Body of pancreas (tissue), 4 donors: ENCODE measurements at regions not wholly inside any gene's neighbourhood (a gene's known extent, or its start where the extent isn't known, plus 50 kb on each side); places are given as distances from the start of the nearest gene placed in this dataset.
A peak's percentile ranks its signal among the peaks of the same experiment; 100 is the strongest.

Experiments used
- ATAC-seq: fragments of 150-250 bp; one replicate; pipeline ENCODE4 v1.9.1; 2016
- DNase-seq, 4 donors: peaks; one replicate each; pipeline ENCODE4 v3.0.0-alpha.2; 2019
- H3K27ac ChIP-seq, 4 donors: fragments of 200-600 bp; sonication (generic); 1 replicate in 3 of 4; 2 replicates in 1 of 4; pipeline versions ENCODE4 v1.5.1 to v1.6.1; 2016 to 2019; ENCODE audit warnings: mild to moderate bottlenecking in 1 of 4, mixed read lengths in 1 of 4, moderate library complexity in 1 of 4
- H3K27me3 ChIP-seq, 2 donors: fragments of 200-600 bp; sonication (generic); one replicate each; pipeline ENCODE4 v1.6.0; 2016; ENCODE audit warnings: mild to moderate bottlenecking in 1 of 2
- H3K36me3 ChIP-seq, 2 donors: fragments of 200-600 bp; sonication (generic); replicated peaks in 1 of 2; 2 replicates each; pipeline ENCODE4 v1.5.1; 2016; ENCODE audit warnings: low read depth in 2 of 2; ENCODE audit not compliant: insufficient read depth in 1 of 2
- H3K4me1 ChIP-seq: fragments of 200-600 bp; sonication (generic); one replicate; pipeline ENCODE4 v1.6.0; 2016
- H3K4me3 ChIP-seq, 2 donors: fragments of 200-600 bp; sonication (generic); 1 replicate in 1 of 2; 2 replicates in 1 of 2; pipeline ENCODE4 v1.5.1; 2016 to 2019
- H3K9me3 ChIP-seq, 3 donors: fragments of 200-600 bp; sonication (generic); 1 replicate in 2 of 3; 2 replicates in 1 of 3; pipeline ENCODE4 v1.5.1; 2016
- POLR2A ChIP-seq, 3 donors: fragments of 450-650 bp; IDR thresholded peaks; one replicate each; pipeline ENCODE4 v1.6.1; 2016; ENCODE audit warnings: antibody characterized with exemption in 3 of 3, mild to moderate bottlenecking in 2 of 3
- WGBS, 2 donors: methylation state at CpG; one replicate each; pipeline ENCODE4 v1.1.5; 2017; 5-methylcytosine and 5-hydroxymethylcytosine counted together
- intact Hi-C: fragments of 100-400 bp; cut with DNase I; formaldehyde crosslinking; loops from one replicate; pipeline ENCODE4 v1.15.1; 2023
- TF ChIP-seq, protein P1 (sequence below), 7 experiments: fragments of 450-650 bp in 4 of 7; fragments of 200-600 bp in 3 of 7; sonication (generic) in 3 of 7; IDR thresholded peaks; one replicate each; pipeline ENCODE4 v1.5.1; 2016 to 2019; ENCODE audit warnings: antibody characterized with exemption in 7 of 7

DNA sequence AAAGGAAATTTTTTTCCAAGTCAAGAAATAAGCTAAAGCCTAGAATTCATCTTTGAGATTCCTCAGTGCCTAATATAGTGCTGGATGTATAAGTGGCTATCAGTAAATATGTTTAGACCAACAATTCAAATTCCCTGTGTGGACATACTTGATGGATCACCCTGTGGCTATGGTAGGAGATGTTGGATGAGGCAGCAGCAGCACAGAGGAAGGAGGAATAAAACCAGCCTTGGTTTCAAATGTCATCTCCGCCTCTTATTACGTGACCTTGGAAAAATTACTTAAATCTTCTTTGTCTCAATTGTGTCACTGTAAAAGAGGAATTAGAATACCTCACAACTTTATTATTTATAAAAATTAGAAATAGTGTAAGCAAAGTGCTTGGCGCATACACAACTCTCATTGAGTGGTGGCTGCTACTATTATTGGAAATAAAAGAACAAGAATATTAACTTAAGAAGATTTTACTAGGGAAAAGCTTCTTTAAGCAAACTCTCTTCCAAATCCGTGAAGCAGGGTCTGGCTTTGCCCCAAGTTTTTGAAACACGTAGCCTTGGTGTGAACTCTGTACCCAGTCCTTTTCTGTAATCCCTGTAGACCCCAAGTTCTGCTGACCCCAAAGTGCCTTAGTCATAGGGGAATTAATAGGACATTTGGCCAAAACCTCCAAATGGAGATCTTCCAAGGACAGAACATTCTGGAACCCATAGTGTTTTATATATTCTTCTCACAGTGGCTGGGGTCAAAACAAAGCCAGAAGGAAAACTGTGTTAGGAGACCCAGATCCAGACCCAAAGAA is 283.8 kb downstream of the PTEN start:
- DNase-seq (peak; percentile 17 to 40 (median 27)), ATAC-seq (peak; percentile 48)
- intact Hi-C loops: no loop called here
- H3K4me1 ChIP-seq: peaks cover 12% of the 10 kb centered on the region
- no peaks in the 10 kb centered on the region for H3K9me3 ChIP-seq
- TF ChIP-seq, protein P1, sequence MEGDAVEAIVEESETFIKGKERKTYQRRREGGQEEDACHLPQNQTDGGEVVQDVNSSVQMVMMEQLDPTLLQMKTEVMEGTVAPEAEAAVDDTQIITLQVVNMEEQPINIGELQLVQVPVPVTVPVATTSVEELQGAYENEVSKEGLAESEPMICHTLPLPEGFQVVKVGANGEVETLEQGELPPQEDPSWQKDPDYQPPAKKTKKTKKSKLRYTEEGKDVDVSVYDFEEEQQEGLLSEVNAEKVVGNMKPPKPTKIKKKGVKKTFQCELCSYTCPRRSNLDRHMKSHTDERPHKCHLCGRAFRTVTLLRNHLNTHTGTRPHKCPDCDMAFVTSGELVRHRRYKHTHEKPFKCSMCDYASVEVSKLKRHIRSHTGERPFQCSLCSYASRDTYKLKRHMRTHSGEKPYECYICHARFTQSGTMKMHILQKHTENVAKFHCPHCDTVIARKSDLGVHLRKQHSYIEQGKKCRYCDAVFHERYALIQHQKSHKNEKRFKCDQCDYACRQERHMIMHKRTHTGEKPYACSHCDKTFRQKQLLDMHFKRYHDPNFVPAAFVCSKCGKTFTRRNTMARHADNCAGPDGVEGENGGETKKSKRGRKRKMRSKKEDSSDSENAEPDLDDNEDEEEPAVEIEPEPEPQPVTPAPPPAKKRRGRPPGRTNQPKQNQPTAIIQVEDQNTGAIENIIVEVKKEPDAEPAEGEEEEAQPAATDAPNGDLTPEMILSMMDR (IDR thresholded peaks at IDR 0.05): no peak
- no peak for TF ChIP-seq POLR2A (IDR thresholded peaks at IDR 0.05)
- H3K27ac ChIP-seq: no peak overlapping the region
- no peaks in the 10 kb centered on the region for H3K27me3 ChIP-seq
- WGBS, 2 donors: 70 to 78% methylated on average over 5 of the region's 5 CpGs
- no peak overlapping the region for H3K4me3 ChIP-seq
- H3K36me3 ChIP-seq: no peaks in the 10 kb centered on the region

DNA sequence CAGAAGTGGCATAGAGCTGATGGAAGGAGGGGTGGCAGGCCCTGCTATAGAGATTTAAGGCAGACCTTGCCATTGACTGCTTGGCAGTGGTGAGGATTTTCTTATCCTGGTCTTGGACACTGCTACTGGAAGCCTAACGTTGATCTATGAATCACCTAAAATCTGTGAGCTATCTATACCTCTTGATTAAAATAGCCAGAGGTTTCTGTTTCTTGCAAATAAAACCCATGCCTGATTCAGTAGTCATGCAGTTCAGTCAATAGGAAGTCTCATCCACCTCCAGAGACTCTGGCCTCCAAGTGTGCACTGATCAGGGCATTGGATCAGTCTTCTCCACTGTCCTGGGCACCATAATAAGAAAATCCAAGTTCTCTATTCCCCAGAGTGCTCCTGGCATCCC is 286.5 kb downstream of the PTEN start:
- Histone ChIP-seq H3K36me3 (no peaks in the 10 kb centered on the region), H3K4me1 (peaks cover 4% of the 10 kb centered on the region), H3K27ac (no peak overlapping the region), H3K27me3 (no peaks in the 10 kb centered on the region), H3K4me3 (no peak overlapping the region), H3K9me3 (no peaks in the 10 kb centered on the region)
- intact Hi-C loops: no loop called here
- no peak for DNase-seq
- WGBS, 2 donors: 62 to 76% methylated on average over 1 of the region's 1 CpG
- ATAC-seq: no peak
- TF ChIP-seq POLR2A (IDR thresholded peaks at IDR 0.05): no peak
- TF ChIP-seq, protein P1 (IDR thresholded peaks at IDR 0.05): no peak

DNA sequence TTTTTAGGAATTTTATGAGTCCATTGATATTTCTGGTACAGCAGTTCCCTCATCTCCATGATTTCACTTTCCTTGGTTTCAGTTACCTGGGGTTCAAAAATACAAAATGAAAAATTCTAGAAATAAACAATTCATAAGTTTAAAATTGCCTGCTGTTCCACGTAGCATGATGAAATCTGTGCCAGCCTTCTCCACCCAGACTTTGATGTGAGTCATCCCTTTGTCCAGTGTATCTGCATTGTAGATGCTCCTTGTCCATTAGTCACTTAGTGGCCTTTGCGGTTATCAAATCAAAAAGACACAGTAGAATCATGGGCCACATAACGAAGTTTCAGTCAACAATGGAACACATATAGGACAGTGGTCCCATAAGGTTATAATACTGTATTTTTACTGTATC is 286.9 kb downstream of the PTEN start:
- no peaks in the 10 kb centered on the region for H3K36me3 ChIP-seq
- WGBS, 2 donors: 93 to 94% methylated on average over 3 of the region's 3 CpGs
- H3K27me3 ChIP-seq: no peaks in the 10 kb centered on the region
- no peak overlapping the region for H3K27ac ChIP-seq
- H3K4me3 ChIP-seq: no peak overlapping the region
- H3K4me1 ChIP-seq: peaks cover 4% of the 10 kb centered on the region
- no peaks in the 10 kb centered on the region for H3K9me3 ChIP-seq
- DNase-seq (no peak), ATAC-seq (no peak)
- TF ChIP-seq POLR2A (IDR thresholded peaks at IDR 0.05): no peak
- TF ChIP-seq, protein P1 (IDR thresholded peaks at IDR 0.05): no peak
- intact Hi-C loops: no loop called here

DNA sequence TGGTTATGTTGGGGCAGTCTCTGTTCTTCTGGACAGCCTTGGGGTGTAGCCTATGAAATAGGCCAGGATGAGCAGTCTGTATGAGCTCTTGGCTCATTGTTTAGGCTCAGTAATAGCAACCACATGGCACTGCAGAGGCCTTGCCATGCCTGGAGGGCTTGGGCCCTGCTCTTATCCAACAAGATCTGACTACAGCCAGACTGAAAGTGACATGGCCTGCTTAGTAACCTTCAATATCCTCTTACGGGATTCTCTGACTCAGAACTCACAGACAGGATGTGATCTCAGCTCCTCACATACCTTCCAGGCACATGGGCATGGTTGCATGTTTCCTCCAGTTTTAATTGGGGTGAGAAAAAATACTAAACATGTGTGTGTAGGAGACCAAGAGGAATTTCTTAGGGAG is 289.3 kb downstream of the PTEN start:
- peaks cover 2% of the 10 kb centered on the region for H3K4me1 ChIP-seq
- intact Hi-C loops: no loop called here
- no peak overlapping the region for H3K4me3 ChIP-seq
- H3K36me3 ChIP-seq: no peaks in the 10 kb centered on the region
- TF ChIP-seq POLR2A (IDR thresholded peaks at IDR 0.05): no peak
- TF ChIP-seq, protein P1 (IDR thresholded peaks at IDR 0.05): no peak
- no peaks in the 10 kb centered on the region for H3K27me3 ChIP-seq
- ATAC-seq: peak; percentile 21
- DNase-seq: no peak
- no peak overlapping the region for H3K27ac ChIP-seq
- no peaks in the 10 kb centered on the region for H3K9me3 ChIP-seq
- WGBS, 2 donors: 53 to 69% methylated on average over 1 of the region's 1 CpG
